ENCODE measurements at regions not wholly inside any gene's neighbourhood (a gene's known extent, or its start where the extent isn't known, plus 50 kb on each side); places are given as distances from the start of the nearest gene placed in this dataset.

DNA sequence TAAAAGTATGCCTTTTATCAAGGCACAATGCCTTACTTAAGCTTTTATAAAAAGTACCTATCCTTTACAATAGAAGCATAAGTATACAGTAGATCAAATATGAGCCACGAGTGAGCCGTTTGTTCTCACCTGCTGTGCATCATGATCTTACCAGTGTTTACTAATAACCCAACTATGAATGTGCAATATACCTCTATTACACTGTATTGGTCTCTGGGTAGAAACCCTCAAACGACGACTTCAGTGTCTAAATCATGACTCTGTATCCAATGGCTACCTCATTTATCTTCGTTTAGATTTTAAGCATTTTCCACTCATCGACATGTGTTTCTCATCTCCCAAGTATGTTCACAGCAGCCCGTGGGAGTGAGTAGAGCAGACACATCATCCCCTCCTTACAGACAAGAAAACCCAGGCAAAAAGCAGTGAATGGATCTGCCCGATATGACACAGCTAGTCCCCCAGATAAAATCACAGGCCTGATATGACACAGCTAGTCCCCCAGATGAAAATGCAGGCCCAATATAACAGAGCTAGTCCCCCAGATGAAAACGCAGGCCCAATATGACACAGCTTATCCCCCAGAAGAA, 279.8 kb downstream of the TNS1 start:
- no peak for DNase-seq (ENCODE audit: low read depth in 1 of 2, low spot score in 1 of 2)

- DNase-seq (ENCODE audit: low read depth in 1 of 2, low spot score in 1 of 2), result no peak
Observed at GRCh38 chr2:217717646-217718045, 285.1 kb downstream of the TNS1 start.

GRCh38 chr2:217715484-217715883, 287.3 kb downstream of the TNS1 start:
- no peak for DNase-seq (ENCODE audit: low read depth in 1 of 2, low spot score in 1 of 2)

DNA sequence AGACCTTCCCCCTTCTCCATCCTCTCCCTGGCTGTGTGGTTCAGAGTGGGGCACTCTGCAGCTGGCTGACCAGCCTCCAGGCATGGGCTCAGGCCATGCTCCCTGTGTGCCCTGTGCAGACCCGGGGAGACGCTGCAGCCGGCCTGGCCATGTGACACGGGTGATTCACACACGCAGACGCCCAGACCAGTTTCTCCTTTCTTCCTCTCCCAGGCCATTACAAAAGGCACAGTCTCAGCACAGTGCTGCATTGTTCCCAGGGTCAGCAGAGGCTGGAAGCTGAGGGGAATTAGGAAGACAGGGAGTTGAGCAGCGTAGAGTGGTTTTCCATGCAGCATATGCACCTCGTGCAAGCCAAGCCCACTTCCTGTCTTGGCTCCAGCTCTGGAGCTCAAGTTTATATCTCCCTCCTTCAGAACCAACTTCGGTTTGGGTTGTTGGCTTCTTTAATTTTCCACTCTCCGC, 288.5 kb downstream of the TNS1 start:
- DNase-seq (ENCODE audit: low read depth in 1 of 2, low spot score in 1 of 2), result no peak

DNA sequence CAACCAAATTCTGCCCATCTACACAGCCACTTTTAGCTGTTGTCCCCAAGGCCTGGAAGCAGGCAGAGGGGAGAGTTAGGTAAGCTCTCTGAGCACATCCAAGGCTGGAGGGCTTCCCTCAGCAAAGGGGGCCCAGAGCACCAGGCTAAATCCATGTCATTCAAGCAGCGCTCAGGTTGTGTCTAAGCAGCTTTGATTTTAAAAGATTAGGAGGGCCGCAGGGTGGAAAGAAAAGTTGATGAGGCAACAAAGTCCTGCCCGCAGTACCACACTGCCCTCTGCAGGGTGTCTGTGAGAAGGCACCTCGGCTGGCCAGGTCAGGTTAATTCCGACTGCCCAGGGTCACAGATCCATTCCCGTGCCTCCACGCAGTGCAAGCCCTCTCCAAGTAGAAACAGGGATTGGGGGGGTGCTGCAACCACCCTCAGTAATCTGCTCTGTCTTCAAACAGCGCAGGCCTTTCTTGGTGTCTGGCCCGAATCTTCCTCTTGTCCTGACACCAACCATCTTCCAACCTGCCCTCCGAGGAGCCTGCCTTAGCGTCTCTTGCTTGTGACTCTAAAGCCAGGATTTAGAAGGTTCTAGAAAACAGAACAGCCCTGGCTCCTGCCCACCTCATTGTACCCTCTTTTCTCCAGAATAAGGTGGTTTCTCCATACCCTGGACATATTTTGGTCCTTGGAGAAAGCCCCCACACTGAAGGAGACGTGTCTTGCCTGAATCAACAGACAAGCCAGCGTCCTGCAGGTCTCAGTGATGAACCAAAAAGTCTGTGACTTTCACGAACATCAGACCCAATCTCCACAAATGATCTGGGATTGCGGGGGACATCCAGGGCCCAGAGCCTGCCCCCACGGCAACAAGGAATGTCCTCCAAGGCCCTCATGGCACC, 289.2 kb downstream of the TNS1 start:
- peak; percentile 47 to 67 for DNase-seq (ENCODE audit: low read depth in 1 of 2, low spot score in 1 of 2)

DNA sequence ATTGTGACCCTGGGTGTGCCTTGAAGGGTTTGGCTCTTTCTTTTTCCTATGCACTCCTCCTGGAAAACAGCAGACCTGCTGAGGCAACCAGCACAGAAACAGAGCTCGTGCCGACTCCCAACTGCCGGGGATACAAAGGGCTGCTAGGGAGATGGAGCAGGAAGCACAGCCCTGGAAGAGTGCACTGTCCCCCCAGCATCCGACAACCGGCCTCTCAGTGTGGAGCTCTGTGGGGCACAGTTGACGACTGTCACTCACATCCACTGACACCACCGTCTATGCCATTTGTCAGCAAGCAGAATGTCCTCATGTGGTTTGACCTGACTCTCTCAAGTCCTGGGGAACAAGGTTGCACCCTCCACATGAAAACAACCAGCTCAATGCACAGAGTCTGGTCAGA, 290.4 kb downstream of the TNS1 start:
- no peak for DNase-seq (ENCODE audit: low read depth in 1 of 2, low spot score in 1 of 2)

DNA sequence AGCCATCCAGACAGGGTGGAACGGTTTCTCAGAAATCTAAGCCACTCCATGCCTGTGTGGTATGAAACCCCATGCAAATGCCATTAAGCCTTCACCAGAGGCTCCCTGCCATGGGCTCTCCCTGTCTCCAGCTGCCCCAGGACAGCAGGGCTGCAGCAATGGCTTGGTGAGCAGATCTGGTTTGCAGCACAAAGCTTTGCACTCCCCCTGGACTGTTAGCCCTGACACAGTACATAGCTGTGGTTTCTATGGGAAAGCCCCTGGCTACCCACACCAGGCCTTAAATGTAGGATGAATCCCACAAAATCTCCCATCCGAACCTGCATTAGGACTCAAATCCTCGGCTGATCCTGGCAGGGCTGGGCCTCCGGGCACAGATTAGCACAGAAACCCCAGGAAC, 291.6 kb downstream of the TNS1 start:
- DNase-seq (ENCODE audit: low read depth in 1 of 2, low spot score in 1 of 2), result no peak

DNA sequence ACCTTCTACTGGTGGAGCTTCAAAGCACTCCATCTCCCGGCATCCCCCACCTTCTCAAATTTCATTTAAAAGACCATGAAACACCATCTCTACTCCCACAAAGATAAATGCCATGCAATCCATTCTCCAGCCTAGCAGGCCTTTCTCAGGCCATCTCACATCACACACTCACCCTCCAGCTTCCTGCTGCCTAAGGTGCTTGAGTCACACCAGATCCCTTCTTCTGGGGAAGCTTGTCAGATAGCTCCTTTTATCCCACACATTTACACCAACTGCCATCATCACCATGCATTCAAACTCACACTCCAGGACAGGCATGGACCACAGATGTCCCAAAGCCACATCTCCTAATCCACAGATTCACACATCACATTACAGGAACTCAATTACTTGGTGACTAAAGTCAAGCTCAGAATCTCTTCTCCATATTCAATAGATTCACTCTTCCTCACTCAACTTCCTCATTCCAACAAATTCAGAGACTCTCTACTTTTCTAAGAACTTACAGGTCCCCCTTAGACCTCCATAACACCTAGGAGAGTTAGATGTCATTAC, 292.5 kb downstream of the TNS1 start:
- DNase-seq (ENCODE audit: low read depth in 1 of 2, low spot score in 1 of 2), result no peak

- DNase-seq (ENCODE audit: low read depth in 1 of 2, low spot score in 1 of 2), result no peak
Observed at GRCh38 chr2:217709478-217710210, 293.2 kb downstream of the TNS1 start.

DNA sequence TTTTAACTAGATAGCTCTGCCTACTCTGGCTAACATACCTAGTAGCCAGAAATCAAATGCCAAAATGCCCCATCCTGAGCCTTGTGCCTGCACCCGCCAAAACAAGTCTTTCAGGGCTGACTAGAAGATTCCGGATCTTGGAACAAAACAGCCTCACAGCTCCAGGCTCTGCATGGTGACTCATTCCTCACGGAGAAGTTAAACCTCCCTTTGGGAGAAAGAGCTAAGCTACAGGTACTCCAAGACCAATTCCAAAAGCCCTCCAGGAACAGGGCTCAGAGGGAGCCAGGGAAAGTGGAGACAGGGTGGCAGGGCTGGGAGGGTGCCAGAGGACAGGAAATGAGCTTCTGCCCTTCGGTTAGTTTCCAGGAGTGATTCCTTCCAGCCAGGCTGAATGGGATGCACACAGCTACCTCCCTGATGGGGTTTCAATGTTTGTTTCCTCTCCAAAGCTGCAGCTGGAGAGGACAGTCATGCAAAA, 295.6 kb downstream of the TNS1 start:
- DNase-seq (ENCODE audit: low read depth in 1 of 2, low spot score in 1 of 2), result no peak

DNA sequence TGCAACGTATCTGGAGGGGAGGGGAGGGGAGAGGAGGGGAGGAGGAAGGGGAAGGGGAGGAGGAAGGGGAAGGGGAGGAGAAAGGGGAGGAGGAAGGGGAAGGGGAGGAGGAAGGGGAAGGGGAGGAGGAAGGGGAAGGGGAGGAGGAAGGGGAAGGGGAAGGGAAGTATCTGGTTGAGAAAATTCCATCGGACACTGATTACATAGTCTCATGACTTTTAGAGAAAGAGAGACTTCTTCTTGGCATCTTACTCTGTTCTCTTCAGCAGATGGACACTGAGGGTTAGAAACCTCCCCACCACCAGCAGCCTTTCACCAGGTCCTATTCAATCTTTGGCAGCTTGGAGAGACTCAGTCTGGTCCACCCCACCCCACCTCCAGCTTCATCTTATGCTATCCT, 296.3 kb downstream of the TNS1 start:
- DNase-seq (ENCODE audit: low read depth in 1 of 2, low spot score in 1 of 2), result no peak

DNA sequence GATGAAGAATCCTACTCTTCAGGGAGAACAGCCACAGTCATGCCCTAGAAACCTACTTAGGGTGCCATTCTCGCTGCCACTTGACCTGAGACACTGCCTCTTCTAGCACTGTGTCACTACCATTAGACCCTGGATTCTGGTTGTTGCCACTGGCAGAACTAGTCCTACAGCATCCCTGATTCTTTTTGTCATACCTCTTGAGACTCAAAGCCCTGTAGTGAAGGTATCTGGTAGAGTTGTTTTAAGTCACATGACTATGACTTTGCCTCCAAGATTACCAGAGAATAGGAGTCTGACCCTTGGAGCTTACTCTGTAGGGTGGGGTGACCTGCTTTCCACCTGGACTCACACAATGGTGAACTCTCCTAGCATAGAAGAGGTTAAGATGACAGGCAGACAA, 296.7 kb downstream of the TNS1 start:
- DNase-seq (ENCODE audit: low read depth in 1 of 2, low spot score in 1 of 2), result no peak

GRCh38 chr2:217705461-217705860, 297.3 kb downstream of the TNS1 start:
- no peak for DNase-seq (ENCODE audit: low read depth in 1 of 2, low spot score in 1 of 2)

DNA sequence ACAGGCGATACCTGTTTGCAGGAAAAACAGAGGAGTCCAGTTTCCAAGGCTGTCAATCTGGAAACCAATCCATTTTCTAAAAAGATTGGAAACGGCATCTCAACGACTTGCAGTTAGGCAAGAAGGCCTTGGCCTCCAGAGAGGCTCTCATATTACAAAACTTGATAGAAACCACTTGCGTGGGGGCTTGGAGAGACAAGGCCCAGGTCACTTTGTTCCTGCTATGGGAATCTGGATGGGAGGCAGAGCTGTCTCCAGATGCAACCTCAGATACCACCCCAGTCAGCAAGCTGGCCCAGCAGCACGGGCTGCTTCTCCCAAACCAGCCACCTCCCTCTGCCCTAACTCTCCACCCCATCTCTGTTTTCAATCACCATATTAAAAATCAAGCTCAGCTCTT, 298.8 kb downstream of the TNS1 start:
- no peak for DNase-seq (ENCODE audit: low read depth in 1 of 2, low spot score in 1 of 2)

DNA sequence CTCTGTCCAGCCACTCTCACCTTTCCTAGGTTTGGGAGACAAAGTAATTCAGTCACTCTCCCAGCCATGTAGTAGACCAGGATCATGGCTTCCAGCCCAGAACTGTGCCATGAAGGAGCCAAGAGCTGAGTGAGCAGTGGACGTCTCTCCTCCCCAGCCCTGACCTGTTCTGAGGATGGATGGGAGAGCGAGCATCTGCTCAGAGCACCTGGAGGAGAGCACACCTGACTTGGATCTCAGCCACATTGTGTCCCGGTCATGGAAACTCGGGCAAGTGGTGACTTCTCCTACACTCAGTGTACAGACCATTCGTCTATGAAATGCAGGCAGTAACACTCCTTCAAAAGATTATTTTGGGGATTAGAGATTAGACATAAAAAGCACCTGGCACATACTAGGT, 299.7 kb downstream of the TNS1 start:
- DNase-seq (ENCODE audit: low read depth in 1 of 2, low spot score in 1 of 2), result no peak

- no peak for DNase-seq (ENCODE audit: low read depth in 1 of 2, low spot score in 1 of 2)
Observed at GRCh38 chr2:217701622-217702021, 301.2 kb downstream of the TNS1 start.

DNA sequence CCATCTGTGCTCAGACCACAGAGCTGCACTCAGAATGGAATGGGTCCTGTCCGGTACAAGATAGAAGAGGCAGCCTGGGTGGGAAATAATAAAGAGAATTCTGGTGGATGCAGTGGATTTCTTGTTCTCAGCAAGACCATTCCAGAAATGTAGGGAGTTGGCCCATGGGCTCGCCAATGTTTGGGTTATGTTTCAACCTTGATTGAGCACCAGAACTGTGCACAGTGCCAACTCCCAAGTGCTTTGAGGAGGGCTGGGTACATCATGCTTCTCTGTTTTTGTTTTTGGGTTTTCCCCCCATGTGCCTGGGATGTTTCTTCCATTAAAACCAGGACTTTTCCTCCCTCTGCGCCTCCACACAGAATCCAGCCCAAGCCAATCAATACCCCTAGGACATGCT, 304.1 kb downstream of the TNS1 start:
- no peak for DNase-seq (ENCODE audit: low read depth in 1 of 2, low spot score in 1 of 2)

DNA sequence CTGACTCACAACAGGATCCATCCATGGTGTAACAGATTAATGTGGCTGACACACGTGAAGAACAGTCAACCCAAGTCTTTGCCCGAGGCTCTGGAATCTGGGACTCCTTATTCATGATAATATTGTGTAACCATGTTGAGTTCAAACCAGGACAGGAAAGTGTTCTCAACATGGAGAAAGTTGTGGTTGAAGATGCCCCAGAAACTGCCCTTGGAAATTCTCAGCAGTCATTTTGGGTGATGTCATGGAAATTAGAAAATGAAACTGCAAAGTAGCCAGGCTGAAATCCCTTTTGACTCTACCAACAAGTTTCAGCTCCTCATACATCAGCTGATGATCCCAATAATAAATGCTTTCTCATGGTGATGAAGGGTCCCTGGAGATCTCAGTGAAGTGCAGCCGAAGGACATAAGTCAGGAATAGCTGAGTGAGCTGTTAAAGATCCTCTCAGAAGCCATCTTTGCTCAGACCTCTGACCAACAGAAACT, 307.7 kb downstream of the TNS1 start:
- DNase-seq (ENCODE audit: low read depth in 1 of 2, low spot score in 1 of 2), result no peak

DNA sequence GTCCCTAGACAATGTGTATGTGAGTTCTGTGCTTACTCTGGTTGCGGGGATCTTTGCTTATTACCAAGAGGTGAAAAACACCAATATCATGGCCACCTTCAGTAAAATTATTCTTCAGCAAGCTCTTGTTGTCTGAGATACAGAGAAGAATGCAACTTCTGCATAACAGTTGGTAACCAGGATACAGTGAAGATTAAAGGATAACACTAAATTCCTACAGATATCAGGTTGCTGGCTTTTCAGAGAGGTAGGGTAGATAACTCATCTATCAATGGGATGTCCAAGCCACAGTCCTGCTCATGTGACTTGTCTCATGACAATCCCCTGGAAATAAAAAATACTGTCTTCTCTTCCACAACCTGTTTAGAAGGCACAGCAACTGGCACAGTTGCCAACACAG, 308.5 kb downstream of the TNS1 start:
- no peak for DNase-seq (ENCODE audit: low read depth in 1 of 2, low spot score in 1 of 2)

DNA sequence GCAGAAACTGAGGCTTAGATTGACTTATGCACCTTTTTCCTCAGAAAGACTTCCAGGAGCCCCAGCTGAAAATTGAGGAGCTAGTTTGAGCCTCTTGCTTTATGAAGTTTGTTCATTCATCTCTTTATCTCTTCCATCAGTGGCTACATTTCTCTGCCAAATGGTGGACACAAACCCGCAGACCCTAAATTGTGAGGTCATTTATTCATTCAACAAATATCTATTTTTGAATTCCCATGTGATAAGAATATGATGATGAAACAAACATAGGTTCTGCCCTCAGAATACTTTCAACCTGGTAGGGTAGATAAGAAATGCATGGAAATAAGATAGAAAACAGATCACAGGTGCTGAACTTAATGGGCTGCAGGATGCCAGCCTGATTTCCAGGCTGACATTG, 309.4 kb downstream of the TNS1 start:
- DNase-seq (ENCODE audit: low read depth in 1 of 2, low spot score in 1 of 2), result no peak

GRCh38 chr2:217691920-217692666, 310.7 kb downstream of the TNS1 start:
- DNase-seq (ENCODE audit: low read depth in 1 of 2, low spot score in 1 of 2), result no peak

Data from activated CD4-positive, alpha-beta T cell treated with anti-CD3 and anti-CD28 coated beads, Interleukin-2, amount 50 U/mL, for 24 hours (primary cell).